OCI-LY3 (cell line): ENCODE measurements at regions not wholly inside any gene's neighbourhood (a gene's known extent, or its start where the extent isn't known, plus 50 kb on each side); places are given as distances from the start of the nearest gene placed in this dataset.

Source experiments
- CTCF ChIP-seq: fragments of 200-600, 300-600 bp; sonication (generic); IDR thresholded peaks from 2 replicates; pipeline ENCODE4 v1.5.1; 2014; ENCODE audit warnings: antibody characterized with exemption, low read length, low read depth
- EZH2phosphoT487 ChIP-seq: fragments of 200-600 bp; shearing (Covaris generic); IDR thresholded peaks from 2 replicates; pipeline ENCODE4 v1.6.1; 2018; ENCODE audit warnings: antibody characterized with exemption, mixed run types, low read depth

DNA sequence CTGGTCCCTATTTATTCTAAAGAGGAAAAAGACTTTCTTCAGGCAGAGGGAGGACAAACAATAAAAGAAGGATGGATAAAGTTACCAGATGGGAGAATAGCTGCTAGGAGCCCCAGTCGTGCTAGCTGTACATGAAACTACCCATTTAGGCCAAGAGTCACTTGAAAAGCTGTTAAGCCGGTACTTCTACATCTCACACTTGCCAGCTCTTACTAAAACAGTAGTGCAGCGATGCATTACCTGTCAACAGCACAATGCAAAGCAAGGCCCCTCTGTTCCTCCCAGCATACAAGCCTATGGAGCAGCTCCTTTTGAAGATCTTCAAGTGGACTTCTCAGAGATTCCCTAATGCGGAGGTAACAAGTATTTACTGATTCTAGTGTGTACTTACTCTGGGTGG is 1138.8 kb downstream of the ARAP2 start:
- TF ChIP-seq CTCF = no peak
- TF ChIP-seq EZH2phosphoT487 = no peak
